ENCODE measurements at regions not wholly inside any gene's neighbourhood (a gene's known extent, or its start where the extent isn't known, plus 50 kb on each side); places are given as distances from the start of the nearest gene placed in this dataset.
"Not testable (repeated sequence)": the region's sequence is repeated elsewhere in the genome, so short reads cannot be mapped to it uniquely, and the experiment has no call there.

DNA sequence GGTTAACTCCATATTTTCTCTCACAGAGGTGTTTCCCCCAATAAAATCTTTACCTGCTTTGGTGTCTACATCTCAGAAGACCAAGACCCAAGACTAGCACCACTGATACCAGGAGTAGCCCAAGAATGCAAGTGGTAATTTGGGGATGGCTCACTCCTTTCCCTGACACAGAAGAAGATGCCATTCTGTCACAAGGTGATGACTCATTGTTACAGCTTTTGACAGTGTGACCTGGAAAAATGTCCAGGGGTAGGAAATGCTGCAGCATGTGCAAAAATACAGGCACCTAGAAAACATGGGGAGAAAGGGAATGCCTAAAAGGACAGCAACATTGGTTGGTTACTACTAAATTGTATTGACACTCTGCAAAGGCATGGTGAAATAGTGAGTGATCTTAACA, 254.0 kb upstream of the GJE1 start:
- intact Hi-C loops (cut with micrococcal nuclease), result no loop called here
- ChIA-PET POLR2A (no interaction called here), CTCF (no interaction called here)
- H3K27me3 Mint-ChIP-seq (ENCODE audit: insufficient read depth, unreplicated experiment), result no peaks in the 10 kb centered on the region
- H3K9me3 Mint-ChIP-seq (ENCODE audit: unreplicated experiment), result no peaks in the 10 kb centered on the region
- H3K27ac Mint-ChIP-seq (ENCODE audit: low read depth, unreplicated experiment), result no peak overlapping the region
- H3K4me1 Mint-ChIP-seq (ENCODE audit: insufficient read depth, unreplicated experiment), result no peaks in the 10 kb centered on the region
- H3K36me3 Mint-ChIP-seq (ENCODE audit: insufficient read depth, unreplicated experiment), result no peaks in the 10 kb centered on the region
- DNase-seq (ENCODE audit: unreplicated experiment), result no peak
- TF ChIP-seq, protein P1, sequence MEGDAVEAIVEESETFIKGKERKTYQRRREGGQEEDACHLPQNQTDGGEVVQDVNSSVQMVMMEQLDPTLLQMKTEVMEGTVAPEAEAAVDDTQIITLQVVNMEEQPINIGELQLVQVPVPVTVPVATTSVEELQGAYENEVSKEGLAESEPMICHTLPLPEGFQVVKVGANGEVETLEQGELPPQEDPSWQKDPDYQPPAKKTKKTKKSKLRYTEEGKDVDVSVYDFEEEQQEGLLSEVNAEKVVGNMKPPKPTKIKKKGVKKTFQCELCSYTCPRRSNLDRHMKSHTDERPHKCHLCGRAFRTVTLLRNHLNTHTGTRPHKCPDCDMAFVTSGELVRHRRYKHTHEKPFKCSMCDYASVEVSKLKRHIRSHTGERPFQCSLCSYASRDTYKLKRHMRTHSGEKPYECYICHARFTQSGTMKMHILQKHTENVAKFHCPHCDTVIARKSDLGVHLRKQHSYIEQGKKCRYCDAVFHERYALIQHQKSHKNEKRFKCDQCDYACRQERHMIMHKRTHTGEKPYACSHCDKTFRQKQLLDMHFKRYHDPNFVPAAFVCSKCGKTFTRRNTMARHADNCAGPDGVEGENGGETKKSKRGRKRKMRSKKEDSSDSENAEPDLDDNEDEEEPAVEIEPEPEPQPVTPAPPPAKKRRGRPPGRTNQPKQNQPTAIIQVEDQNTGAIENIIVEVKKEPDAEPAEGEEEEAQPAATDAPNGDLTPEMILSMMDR (IDR thresholded peaks at IDR 0.05; ENCODE audit: unreplicated experiment), result no peak
- no peak overlapping the region for H3K4me3 Mint-ChIP-seq (ENCODE audit: unreplicated experiment)
- BruUV-seq (replicated peaks), result no TSS peak

DNA sequence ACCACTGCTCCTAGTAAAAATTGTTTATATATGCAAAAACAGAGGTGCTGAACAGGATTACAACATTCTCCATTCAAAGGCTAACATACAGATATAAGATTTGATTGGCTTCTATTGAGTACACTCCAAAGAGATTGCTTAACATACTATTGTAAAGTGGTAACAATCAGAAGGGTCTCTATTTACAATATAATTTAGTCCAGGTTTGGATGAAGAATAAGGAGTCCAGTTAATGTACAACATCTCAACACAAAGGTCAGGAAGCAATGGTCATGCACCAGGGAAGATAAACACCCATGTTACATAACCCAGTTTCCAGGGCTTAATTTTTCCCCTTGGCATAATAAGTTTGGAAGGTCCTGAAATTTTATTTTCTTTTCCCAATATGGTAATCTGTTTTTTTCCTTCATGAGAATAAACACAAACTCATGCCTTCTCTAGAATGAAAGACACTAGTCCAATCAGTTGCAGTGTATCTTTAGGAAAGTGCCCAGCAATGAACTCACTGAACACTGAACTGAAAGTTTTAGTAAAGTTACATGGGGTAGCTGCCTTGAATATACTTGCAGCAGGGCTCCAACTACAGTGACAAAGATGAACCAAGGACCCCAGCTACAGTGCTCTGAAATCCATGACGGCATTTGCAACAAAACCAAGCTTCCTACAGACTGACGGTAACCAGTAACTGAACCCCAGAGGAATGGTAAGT, 255.3 kb upstream of the GJE1 start:
- intact Hi-C loops (cut with micrococcal nuclease), result no loop called here
- no peaks in the 10 kb centered on the region for H3K27me3 Mint-ChIP-seq (ENCODE audit: insufficient read depth, unreplicated experiment)
- TF ChIP-seq, protein P1 (IDR thresholded peaks at IDR 0.05; ENCODE audit: unreplicated experiment), result no peak
- H3K9me3 Mint-ChIP-seq (ENCODE audit: unreplicated experiment), result no peaks in the 10 kb centered on the region
- no TSS peak for BruUV-seq (replicated peaks)
- POLR2A ChIA-PET, result interaction anchor here (1.1 kb wide), 1 partner anchor 11 kb away, joined by 3 read pairs; no protein-coding TSS in a partner anchor
- DNase-seq (ENCODE audit: unreplicated experiment), result no peak
- no peak overlapping the region for H3K4me3 Mint-ChIP-seq (ENCODE audit: unreplicated experiment)
- no peaks in the 10 kb centered on the region for H3K4me1 Mint-ChIP-seq (ENCODE audit: insufficient read depth, unreplicated experiment)
- no peaks in the 10 kb centered on the region for H3K36me3 Mint-ChIP-seq (ENCODE audit: insufficient read depth, unreplicated experiment)
- CTCF ChIA-PET, result no interaction called here
- no peak overlapping the region for H3K27ac Mint-ChIP-seq (ENCODE audit: low read depth, unreplicated experiment)

GRCh38 chr6:141874930-141875602, 257.7 kb upstream of the GJE1 start:
- Mint-ChIP-seq H3K4me3 (ENCODE audit: unreplicated experiment) (no peak overlapping the region), H3K27me3 (ENCODE audit: insufficient read depth, unreplicated experiment) (no peaks in the 10 kb centered on the region), H3K9me3 (ENCODE audit: unreplicated experiment) (no peaks in the 10 kb centered on the region), H3K4me1 (ENCODE audit: insufficient read depth, unreplicated experiment) (no peaks in the 10 kb centered on the region), H3K36me3 (ENCODE audit: insufficient read depth, unreplicated experiment) (no peaks in the 10 kb centered on the region), H3K27ac (ENCODE audit: low read depth, unreplicated experiment) (no peak overlapping the region)
- POLR2A ChIA-PET, result no interaction called here
- peak; percentile 75 for DNase-seq (ENCODE audit: unreplicated experiment)
- intact Hi-C loops (cut with micrococcal nuclease), result no loop called here
- TF ChIP-seq, protein P1 (IDR thresholded peaks at IDR 0.05; ENCODE audit: unreplicated experiment), result no peak
- no TSS peak for BruUV-seq (replicated peaks)
- CTCF ChIA-PET, result interaction anchor here (1.1 kb wide), 1 partner anchor 167 kb away, joined by 3 read pairs; no protein-coding TSS in a partner anchor

GRCh38 chr6:141869509-141869908, 263.2 kb upstream of the GJE1 start:
- H3K27ac Mint-ChIP-seq (ENCODE audit: low read depth, unreplicated experiment); CTCF ChIA-PET; intact Hi-C loops (cut with micrococcal nuclease); H3K9me3 Mint-ChIP-seq (ENCODE audit: unreplicated experiment); DNase-seq (ENCODE audit: unreplicated experiment); POLR2A ChIA-PET; H3K4me3 Mint-ChIP-seq (ENCODE audit: unreplicated experiment); H3K36me3 Mint-ChIP-seq (ENCODE audit: insufficient read depth, unreplicated experiment); H3K4me1 Mint-ChIP-seq (ENCODE audit: insufficient read depth, unreplicated experiment); BruUV-seq (replicated peaks): not testable (repeated sequence)
- H3K27me3 Mint-ChIP-seq (ENCODE audit: insufficient read depth, unreplicated experiment), result peaks cover 19% of the 10 kb centered on the region

Data from MCF 10A (cell line).